BLaER1 treated with 17β-estradiol and CSF1 and Interleukin-3, amounts not matched to agents 10 nM and 100 nM (cell line): ENCODE measurements at regions not wholly inside any gene's neighbourhood (a gene's known extent, or its start where the extent isn't known, plus 50 kb on each side); places are given as distances from the start of the nearest gene placed in this dataset.
"Not testable (repeated sequence)": the region's sequence is repeated elsewhere in the genome, so short reads cannot be mapped to it uniquely, and the experiment has no call there.

Experiments
- H3K27ac ChIP-seq, 11 experiments: shearing (Covaris generic); formaldehyde crosslinking; 2 replicates each; pipeline ENCODE4 v1.8.1; 2022
- H3K27me3 ChIP-seq, 11 experiments: shearing (Covaris generic); formaldehyde crosslinking; 2 replicates each; pipeline ENCODE4 v1.8.1; 2022
- H3K36me3 ChIP-seq, 11 experiments: shearing (Covaris generic); formaldehyde crosslinking; 2 replicates each; pipeline ENCODE4 v1.8.1; 2022
- H3K4me1 ChIP-seq, 10 experiments: shearing (Covaris generic); formaldehyde crosslinking; 2 replicates each; pipeline ENCODE4 v1.8.1; 2022
- H3K4me2 ChIP-seq, 11 experiments: shearing (Covaris generic); formaldehyde crosslinking; 2 replicates each; pipeline ENCODE4 v1.8.1; 2022
- H3K4me3 ChIP-seq, 10 experiments: shearing (Covaris generic); formaldehyde crosslinking; 2 replicates each; pipeline ENCODE4 v1.8.1; 2022
- H3K9ac ChIP-seq, 11 experiments: shearing (Covaris generic); formaldehyde crosslinking; 2 replicates each; pipeline ENCODE4 v1.8.1; 2022
- H3K9me3 ChIP-seq, 11 experiments: shearing (Covaris generic); formaldehyde crosslinking; replicated peaks in 1 of 11; 2 replicates each; pipeline ENCODE4 v1.8.1; 2022
- H4K20me1 ChIP-seq, 11 experiments: shearing (Covaris generic); formaldehyde crosslinking; 2 replicates each; pipeline ENCODE4 v1.8.1; 2022
- Cebpa-rat ChIP-seq, 11 experiments: shearing (Covaris generic); IDR thresholded peaks; 2 replicates each; pipeline ENCODE4 v1.8.1; 2022

DNA sequence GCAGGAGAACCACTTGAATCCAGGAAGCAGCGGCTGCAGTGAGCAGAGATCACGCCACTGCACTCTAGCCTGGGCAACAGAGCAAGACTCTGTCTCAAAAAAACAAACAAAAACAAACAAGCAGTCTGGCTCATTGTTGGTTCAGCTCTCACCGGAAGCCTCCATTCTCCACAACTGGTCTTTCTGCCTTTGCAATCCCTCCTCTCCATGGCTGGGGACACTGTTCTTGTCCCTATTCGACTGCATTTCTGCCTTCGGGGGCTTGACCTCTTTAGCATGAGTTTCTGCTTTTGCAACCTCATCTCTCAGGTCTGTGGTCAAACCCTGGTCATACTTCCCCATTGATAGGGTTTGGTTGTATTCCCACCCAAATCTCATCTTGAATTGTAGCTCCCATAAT, 216.3 kb upstream of the NR5A2 start:
- no peaks in the 10 kb centered on the region for H3K4me1 ChIP-seq
- no peaks in the 10 kb centered on the region for H4K20me1 ChIP-seq
- no peak overlapping the region for H3K4me2 ChIP-seq
- H3K36me3 ChIP-seq, result no peaks in the 10 kb centered on the region
- H3K9me3 ChIP-seq, result peaks cover 0 to 18% (median 4%) of the 10 kb centered on the region in 11 experiments; a peak in 11 of 22 replicates
- TF ChIP-seq Cebpa-rat (IDR thresholded peaks at IDR 0.05), result no peak
- no peak overlapping the region for H3K4me3 ChIP-seq
- H3K27me3 ChIP-seq, result no peaks in the 10 kb centered on the region
- H3K9ac ChIP-seq, result no peak overlapping the region
- H3K27ac ChIP-seq, result no peak overlapping the region

DNA sequence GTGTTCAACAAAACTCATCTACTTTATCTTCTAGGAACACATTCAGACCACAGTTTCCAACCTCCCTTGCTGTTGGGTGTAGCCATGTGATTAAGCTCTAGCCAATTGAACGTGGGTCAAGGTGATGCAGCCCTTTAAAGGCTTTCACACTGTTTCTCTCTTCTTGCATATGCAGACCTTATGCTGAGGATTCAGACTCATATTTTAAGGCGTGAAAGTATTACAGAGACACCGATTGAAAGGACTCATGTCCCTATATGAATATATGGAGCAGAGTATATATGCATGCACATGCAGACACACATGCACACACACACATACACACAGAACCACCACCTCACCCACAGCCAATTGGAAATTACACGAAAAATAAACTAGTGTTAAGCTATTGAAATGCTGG, 214.3 kb upstream of the NR5A2 start:
- Histone ChIP-seq H3K9me3 (peaks cover 0 to 28% (median 4%) of the 10 kb centered on the region in 11 experiments; a peak in 11 of 22 replicates), H3K4me2 (no peak overlapping the region), H4K20me1 (no peaks in the 10 kb centered on the region), H3K27ac (no peak overlapping the region), H3K36me3 (no peaks in the 10 kb centered on the region), H3K4me1 (no peaks in the 10 kb centered on the region), H3K27me3 (no peaks in the 10 kb centered on the region), H3K4me3 (no peak overlapping the region), H3K9ac (no peak overlapping the region)
- no peak for TF ChIP-seq Cebpa-rat (IDR thresholded peaks at IDR 0.05)

DNA sequence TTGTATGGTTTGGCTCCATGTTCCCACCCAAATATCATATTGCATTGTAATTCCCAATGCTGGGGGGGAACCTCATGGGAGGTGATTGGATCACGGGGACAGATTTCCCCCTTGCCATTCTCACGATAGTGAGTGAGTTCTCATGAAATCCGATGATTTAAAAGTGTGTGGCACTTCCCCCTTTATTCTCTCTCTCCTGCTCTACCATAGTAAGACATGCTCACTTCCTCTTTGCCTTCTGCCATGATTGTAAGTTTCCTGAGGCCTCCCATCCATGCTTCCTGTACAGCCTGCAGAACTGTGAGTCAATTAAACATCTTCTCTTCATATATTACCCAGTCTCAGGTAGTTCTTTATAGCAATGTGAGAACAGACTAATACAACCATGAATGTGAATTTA, 211.6 kb upstream of the NR5A2 start:
- Histone ChIP-seq H3K36me3 (no peaks in the 10 kb centered on the region), H4K20me1 (no peaks in the 10 kb centered on the region), H3K27ac (no peak overlapping the region), H3K9me3 (peaks cover 0 to 28% (median 4%) of the 10 kb centered on the region in 11 experiments; a peak in 11 of 22 replicates), H3K4me1 (no peaks in the 10 kb centered on the region), H3K4me2 (no peak overlapping the region), H3K4me3 (no peak overlapping the region), H3K27me3 (no peaks in the 10 kb centered on the region), H3K9ac (no peak overlapping the region)
- TF ChIP-seq Cebpa-rat (IDR thresholded peaks at IDR 0.05), result no peak

DNA sequence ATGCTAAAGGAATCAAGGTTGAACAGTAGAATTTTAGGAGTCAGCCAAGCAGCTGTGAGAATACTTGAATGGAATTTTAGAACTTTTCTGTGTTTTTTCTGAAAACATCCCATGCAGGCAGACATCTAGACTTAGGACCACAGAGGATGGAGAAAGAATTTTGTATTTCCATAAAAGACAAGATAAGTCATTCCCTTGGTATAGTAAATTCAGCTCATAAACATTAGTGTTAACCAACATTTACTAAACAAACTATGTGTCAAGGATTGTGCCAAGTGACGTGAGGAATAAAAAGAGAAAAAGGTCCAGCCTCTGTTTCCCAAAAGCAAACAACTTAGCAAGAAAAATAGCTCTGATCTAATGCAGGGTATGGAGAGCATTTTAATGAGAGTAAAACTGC, 210.2 kb upstream of the NR5A2 start:
- no peaks in the 10 kb centered on the region for H4K20me1 ChIP-seq
- no peaks in the 10 kb centered on the region for H3K4me1 ChIP-seq
- no peak for TF ChIP-seq Cebpa-rat (IDR thresholded peaks at IDR 0.05)
- no peak overlapping the region for H3K27ac ChIP-seq
- H3K36me3 ChIP-seq, result no peaks in the 10 kb centered on the region
- H3K9me3 ChIP-seq, result peaks cover 0 to 28% (median 4%) of the 10 kb centered on the region in 11 experiments; a peak in 11 of 22 replicates
- no peak overlapping the region for H3K4me2 ChIP-seq
- no peaks in the 10 kb centered on the region for H3K27me3 ChIP-seq
- H3K9ac ChIP-seq, result no peak overlapping the region
- H3K4me3 ChIP-seq, result no peak overlapping the region

DNA sequence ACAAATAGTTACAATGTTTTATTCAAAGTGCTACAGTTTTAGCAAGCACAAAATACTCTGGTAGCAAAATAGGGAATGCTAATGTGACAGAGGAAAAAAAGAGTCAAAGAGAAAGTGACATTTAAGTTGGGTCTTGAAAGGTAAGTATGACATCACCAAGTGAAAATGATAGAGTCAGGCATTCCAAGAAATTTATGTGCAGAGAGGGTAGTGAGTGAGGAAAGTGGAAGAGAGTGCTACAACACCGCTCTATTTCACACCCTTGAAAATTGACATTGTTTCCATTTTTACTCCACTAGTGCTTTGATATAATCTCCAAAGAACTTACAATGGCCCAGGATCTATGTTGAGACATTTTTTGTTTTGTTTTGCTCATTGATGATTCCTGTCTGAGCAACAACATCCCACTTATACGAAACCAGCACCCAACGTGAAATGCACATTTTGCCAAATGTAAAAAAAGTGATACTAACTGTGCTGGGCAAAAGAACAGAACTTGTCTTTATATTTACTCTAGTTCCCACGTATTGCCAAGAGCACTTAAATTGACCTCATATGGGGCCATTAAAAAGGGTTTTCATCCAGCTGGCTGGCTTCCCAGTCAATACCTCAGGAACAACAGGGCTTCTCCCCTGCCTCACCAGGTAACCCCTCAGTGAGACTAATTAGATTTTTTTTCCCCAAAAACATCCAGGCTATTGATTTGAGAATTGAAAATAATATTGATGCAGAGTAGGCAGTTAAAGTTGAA, 206.3 kb upstream of the NR5A2 start:
- Histone ChIP-seq H3K27me3 (no peaks in the 10 kb centered on the region), H3K36me3 (no peaks in the 10 kb centered on the region), H3K9ac (no peak overlapping the region), H3K27ac (no peak overlapping the region), H4K20me1 (no peaks in the 10 kb centered on the region), H3K9me3 (peaks cover 0 to 21% (median 7%) of the 10 kb centered on the region in 11 experiments; a peak in 12 of 22 replicates), H3K4me1 (no peaks in the 10 kb centered on the region), H3K4me3 (no peak overlapping the region), H3K4me2 (no peak overlapping the region)
- no peak for TF ChIP-seq Cebpa-rat (IDR thresholded peaks at IDR 0.05)

DNA sequence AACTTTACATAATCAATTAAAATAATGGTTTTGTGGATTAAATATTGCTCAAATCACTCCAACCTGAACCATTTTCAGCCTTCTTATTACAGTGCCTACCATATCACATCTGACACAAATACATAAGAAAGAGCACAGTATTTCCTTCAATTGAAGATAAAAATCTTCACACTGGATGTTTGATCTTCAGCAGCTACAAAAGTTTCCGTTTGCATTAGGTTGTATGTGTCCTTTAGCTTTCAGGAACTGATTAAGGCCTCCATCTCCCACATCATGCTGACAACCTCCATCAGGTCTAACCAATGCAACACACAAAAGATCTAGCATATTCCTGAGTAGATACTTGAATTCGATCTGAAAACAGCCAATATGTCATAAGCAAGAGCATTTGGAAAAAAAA, 195.1 kb upstream of the NR5A2 start:
- Histone ChIP-seq H3K9ac (no peak overlapping the region), H3K4me1 (peaks cover 0 to 7% (median 0%) of the 10 kb centered on the region in 10 experiments; a peak in 2 of 20 replicates), H3K36me3 (no peaks in the 10 kb centered on the region), H3K27ac (no peak overlapping the region), H4K20me1 (no peaks in the 10 kb centered on the region), H3K9me3 (peaks cover 0 to 14% (median 0%) of the 10 kb centered on the region in 11 experiments; a peak in 5 of 22 replicates), H3K4me2 (no peak overlapping the region), H3K27me3 (no peaks in the 10 kb centered on the region), H3K4me3 (no peak overlapping the region)
- no peak for TF ChIP-seq Cebpa-rat (IDR thresholded peaks at IDR 0.05)

DNA sequence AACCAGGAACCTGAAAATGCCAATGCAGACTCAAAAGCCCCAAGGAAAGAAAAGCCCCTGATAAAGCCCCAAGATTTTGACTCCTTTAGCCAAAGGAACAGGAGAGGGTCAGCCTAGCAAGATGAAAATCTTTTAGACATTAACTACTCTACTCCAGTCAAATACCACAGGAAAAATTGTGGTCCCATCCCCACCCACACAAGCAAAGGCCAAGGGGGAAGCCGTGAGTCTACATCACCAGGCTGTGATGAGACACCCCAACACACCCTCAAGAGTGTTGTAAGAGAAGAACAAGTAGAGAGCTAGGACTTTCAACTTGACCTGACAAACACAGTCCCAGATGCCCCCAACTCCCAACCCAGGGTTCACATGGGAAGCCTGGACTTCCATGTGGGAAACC, 192.8 kb upstream of the NR5A2 start:
- H3K27me3 ChIP-seq, result no peaks in the 10 kb centered on the region
- TF ChIP-seq Cebpa-rat (IDR thresholded peaks at IDR 0.05), result no peak
- peaks cover 0 to 16% (median 0%) of the 10 kb centered on the region in 11 experiments; a peak in 6 of 22 replicates for H3K9me3 ChIP-seq
- no peak overlapping the region for H3K9ac ChIP-seq
- H3K4me3 ChIP-seq, result no peak overlapping the region
- H4K20me1 ChIP-seq, result no peaks in the 10 kb centered on the region
- H3K36me3 ChIP-seq, result no peaks in the 10 kb centered on the region
- no peak overlapping the region for H3K27ac ChIP-seq
- H3K4me2 ChIP-seq, result peak overlapping the region in 2 of 11 experiments; percentile 1 to 15; a peak in 1 of 22 replicates
- H3K4me1 ChIP-seq, result peaks cover 0 to 7% (median 0%) of the 10 kb centered on the region in 10 experiments; a peak in 2 of 20 replicates

DNA sequence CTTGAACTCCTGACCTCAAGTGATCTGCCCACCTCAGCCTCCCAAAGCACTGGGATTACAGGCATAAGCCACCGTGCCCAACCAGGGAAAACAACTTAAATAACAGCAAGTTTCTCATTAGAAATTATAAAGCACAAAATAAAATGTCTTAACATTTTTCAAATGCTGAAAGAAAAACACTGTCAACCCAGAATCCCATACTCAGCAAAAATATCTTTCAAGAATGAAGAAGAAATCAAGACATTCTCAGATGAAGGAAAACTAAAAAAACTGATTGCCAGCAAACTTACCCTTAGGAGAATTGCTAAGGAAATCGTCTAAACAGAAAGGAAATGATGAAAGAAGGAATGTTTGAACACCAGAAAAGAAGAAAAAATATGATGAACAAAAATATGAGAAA, 191.1 kb upstream of the NR5A2 start:
- Histone ChIP-seq H3K4me2 (no peak overlapping the region), H3K9me3 (peaks cover 0 to 16% (median 0%) of the 10 kb centered on the region in 11 experiments; a peak in 6 of 22 replicates), H3K36me3 (no peaks in the 10 kb centered on the region), H3K4me3 (no peak overlapping the region), H3K4me1 (peaks cover 0 to 7% (median 0%) of the 10 kb centered on the region in 10 experiments; a peak in 2 of 20 replicates), H3K27ac (no peak overlapping the region), H4K20me1 (no peaks in the 10 kb centered on the region), H3K27me3 (no peaks in the 10 kb centered on the region), H3K9ac (no peak overlapping the region)
- no peak for TF ChIP-seq Cebpa-rat (IDR thresholded peaks at IDR 0.05)

DNA sequence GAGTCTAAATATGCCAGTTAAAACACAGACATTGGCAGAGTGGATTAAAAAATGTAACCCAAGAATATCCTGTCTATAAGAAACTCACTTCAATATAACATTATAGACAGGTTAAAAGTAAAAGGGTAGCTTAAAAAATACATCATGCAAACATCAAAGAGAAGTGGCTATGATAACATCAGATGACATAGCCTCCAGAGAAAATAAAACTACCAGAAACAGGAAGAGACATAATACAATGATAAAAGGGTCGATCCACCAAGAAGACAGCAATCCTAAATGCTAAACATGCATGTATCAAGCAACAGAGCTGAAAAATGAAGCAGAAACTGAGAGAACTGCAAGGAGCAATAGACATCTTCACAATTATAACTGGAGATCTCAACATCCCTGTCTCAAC, 190.2 kb upstream of the NR5A2 start:
- Histone ChIP-seq H3K4me2 (no peak overlapping the region), H3K27ac (no peak overlapping the region), H3K9ac (no peak overlapping the region), H4K20me1 (no peaks in the 10 kb centered on the region), H3K4me3 (no peak overlapping the region), H3K27me3 (no peaks in the 10 kb centered on the region), H3K9me3 (peaks cover 0 to 16% (median 0%) of the 10 kb centered on the region in 11 experiments; a peak in 6 of 22 replicates), H3K4me1 (peaks cover 0 to 7% (median 0%) of the 10 kb centered on the region in 10 experiments; a peak in 2 of 20 replicates), H3K36me3 (no peaks in the 10 kb centered on the region)
- no peak for TF ChIP-seq Cebpa-rat (IDR thresholded peaks at IDR 0.05)

DNA sequence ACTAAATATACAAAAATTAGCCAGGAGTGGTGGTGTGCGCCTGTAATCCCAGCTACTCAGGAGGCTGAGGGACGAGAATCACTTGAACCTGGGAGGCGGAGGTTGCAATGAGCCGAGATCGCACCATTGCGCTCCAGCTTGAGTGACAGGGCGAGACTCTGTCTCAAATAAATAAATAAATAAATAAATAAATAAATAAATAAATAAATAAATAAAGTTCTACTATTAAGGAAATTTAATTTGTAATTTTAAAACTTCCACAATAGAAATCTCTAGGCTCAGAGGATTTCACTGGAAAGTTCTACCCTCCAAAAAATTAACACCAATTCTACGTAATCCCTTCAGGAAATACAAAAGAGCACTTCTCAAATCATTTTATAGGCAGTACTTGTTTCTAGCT, 187.9 kb upstream of the NR5A2 start:
- peaks cover 0 to 16% (median 0%) of the 10 kb centered on the region in 11 experiments; a peak in 6 of 22 replicates for H3K9me3 ChIP-seq
- H3K36me3 ChIP-seq, H4K20me1 ChIP-seq, H3K9ac ChIP-seq, H3K4me2 ChIP-seq, H3K4me3 ChIP-seq, H3K27ac ChIP-seq, H3K27me3 ChIP-seq: not testable (repeated sequence)
- H3K4me1 ChIP-seq, result peaks cover 0 to 17% (median 0%) of the 10 kb centered on the region in 10 experiments; a peak in 5 of 20 replicates

DNA sequence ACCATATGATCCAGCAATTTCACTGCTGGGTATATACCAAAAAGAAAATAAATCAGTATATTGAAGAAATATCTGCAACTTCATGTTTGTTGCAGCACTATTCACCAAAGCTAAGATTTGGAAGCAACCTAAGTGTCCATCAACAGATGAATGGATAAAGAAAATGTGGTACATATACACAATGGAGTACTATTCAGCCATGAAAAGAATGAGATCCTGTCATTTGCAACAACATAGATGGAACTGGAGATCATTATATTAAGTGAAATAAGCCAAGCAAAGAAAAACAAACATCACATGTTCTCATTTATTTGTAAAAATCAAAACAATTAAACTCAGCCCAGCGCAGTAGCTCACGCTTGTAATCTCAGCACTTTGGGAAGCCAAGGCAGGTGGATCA, 184.4 kb upstream of the NR5A2 start:
- not testable (repeated sequence) for H3K36me3 ChIP-seq, H4K20me1 ChIP-seq, H3K4me2 ChIP-seq

More for the DNA sequence above, 184.4 kb upstream of the NR5A2 start:
- not testable (repeated sequence) for H3K27me3 ChIP-seq, H3K9ac ChIP-seq, H3K27ac ChIP-seq, H3K9me3 ChIP-seq, H3K4me3 ChIP-seq
- peaks cover 0 to 13% (median 0%) of the 10 kb centered on the region in 10 experiments; a peak in 4 of 20 replicates for H3K4me1 ChIP-seq
